Adrenal gland (tissue), 9 donors: ENCODE measurements at regions not wholly inside any gene's neighbourhood (a gene's known extent, or its start where the extent isn't known, plus 50 kb on each side); places are given as distances from the start of the nearest gene placed in this dataset.

Experiments
- DNase-seq, 7 donors: peaks; one replicate each; pipeline ENCODE4 v3.0.0-alpha.2; 2019 to 2020
- H3K27ac ChIP-seq, 5 donors: fragments of 200-600 bp; sonication (generic) in 4 of 5; 1 replicate in 3 of 5; 2 replicates in 2 of 5; pipeline versions ENCODE4 v1.5.1 to v1.8.0; 2016 to 2020; ENCODE audit warnings: mild to moderate bottlenecking in 1 of 5
- H3K27me3 ChIP-seq: fragments of 200-600 bp; 2 replicates; pipeline ENCODE4 v1.8.0; 2021
- H3K36me3 ChIP-seq, 2 donors: fragments of 200-600 bp; replicated peaks in 1 of 2; 1 replicate in 1 of 2; 2 replicates in 1 of 2; pipeline versions ENCODE4 v1.5.1 to v1.8.0; 2018 to 2022
- H3K4me1 ChIP-seq, 2 donors: fragments of 200-600 bp; replicated peaks in 1 of 2; 1 replicate in 1 of 2; 2 replicates in 1 of 2; pipeline versions ENCODE4 v1.5.1 to v1.8.0; 2018 to 2021
- H3K4me3 ChIP-seq, 4 donors: fragments of 200-600 bp; sonication (generic) in 3 of 4; one replicate each; pipeline ENCODE4 v1.5.1; 2016 to 2018
- H3K9me3 ChIP-seq, 3 donors: fragments of 200-600 bp; sonication (generic) in 1 of 3; replicated peaks in 1 of 3; 1 replicate in 2 of 3; 2 replicates in 1 of 3; pipeline versions ENCODE4 v1.5.1 to v1.8.0; 2016 to 2021
- CTCF ChIP-seq, 6 experiments: fragments of 450-650 bp in 4 of 6; fragments of 200-600 bp in 2 of 6; sonication (generic) in 1 of 6; IDR thresholded peaks; 1 replicate in 5 of 6; 2 replicates in 1 of 6; pipeline versions ENCODE4 v1.5.1 to v1.8.0; 2016 to 2021; ENCODE audit warnings: antibody characterized with exemption in 6 of 6, mild to moderate bottlenecking in 2 of 6, moderate library complexity in 1 of 6
- POLR2A ChIP-seq, 2 donors: fragments of 450-650 bp; IDR thresholded peaks; one replicate each; pipeline ENCODE4 v1.6.1; 2017; ENCODE audit warnings: antibody characterized with exemption in 2 of 2, mild to moderate bottlenecking in 2 of 2, moderate library complexity in 1 of 2
- WGBS, 4 donors: extraction: QIAGEN DNeasy Blood & Tissue Kit in 2 of 4; methylation state at CpG; one replicate each; pipeline versions ENCODE4 v1.1.5 to v1.1.7; 2013 to 2017; 5-methylcytosine and 5-hydroxymethylcytosine counted together
- intact Hi-C, 2 donors: fragments of 100-400 bp; cut with DNase I; formaldehyde crosslinking; loops; one replicate each; pipeline versions ENCODE4 v1.14.1 to v1.15.0; 2022 to 2023
- donor health status: healthy with polysubstance abuse.
- donor health status: Bipolar disorder and iron deficiency.
- donor health status: DM: yes; HTN: yes; CAD: no.
- donor health status: DM: no; HTN: no; CAD: no.
- donor health status: DM: no; HTN: no; CAD: no.

GRCh38 chr10:123595661-123596060 is 70.5 kb upstream of the GPR26 start:
- no peak for DNase-seq
- 29 to 41% (median 33%) methylated on average over 2 of the region's 2 CpGs for WGBS, 4 donors
- intact Hi-C loops: no loop called here
- Histone ChIP-seq H3K36me3 (no peaks in the 10 kb centered on the region), H3K9me3 (no peaks in the 10 kb centered on the region), H3K27ac (no peak overlapping the region), H3K4me3 (no peak overlapping the region), H3K4me1 (no peaks in the 10 kb centered on the region), H3K27me3 (no peaks in the 10 kb centered on the region)
- TF ChIP-seq POLR2A (IDR thresholded peaks at IDR 0.05) (no peak), CTCF (IDR thresholded peaks at IDR 0.05) (no peak)

- no peaks in the 10 kb centered on the region for H3K27me3 ChIP-seq
- H3K4me1 ChIP-seq: no peaks in the 10 kb centered on the region
- no peak for DNase-seq
- intact Hi-C loops: no loop called here
- H3K36me3 ChIP-seq: no peaks in the 10 kb centered on the region
- no peak overlapping the region for H3K4me3 ChIP-seq
- TF ChIP-seq CTCF (IDR thresholded peaks at IDR 0.05): no peak
- TF ChIP-seq POLR2A (IDR thresholded peaks at IDR 0.05): no peak
- H3K27ac ChIP-seq: no peak overlapping the region
- no peaks in the 10 kb centered on the region for H3K9me3 ChIP-seq
- 67 to 75% (median 74%) methylated on average over 4 of the region's 4 CpGs for WGBS, 4 donors
These were observed 68.5 kb upstream of the GPR26 start for GRCh38 chr10:123597676-123598075.

- no peaks in the 10 kb centered on the region for H3K9me3 ChIP-seq
- no peaks in the 10 kb centered on the region for H3K4me1 ChIP-seq
- no peaks in the 10 kb centered on the region for H3K36me3 ChIP-seq
- no peak overlapping the region for H3K4me3 ChIP-seq
- TF ChIP-seq POLR2A (IDR thresholded peaks at IDR 0.05) (no peak), CTCF (IDR thresholded peaks at IDR 0.05) (no peak)
- WGBS, 4 donors: 71 to 92% (median 79%) methylated on average over 2 to 8 of the region's 8 CpGs
- intact Hi-C loops: no loop called here
- no peak overlapping the region for H3K27ac ChIP-seq
- DNase-seq: no peak
- H3K27me3 ChIP-seq: no peaks in the 10 kb centered on the region
These were observed 66.7 kb upstream of the GPR26 start for GRCh38 chr10:123599366-123599849.

GRCh38 chr10:123600177-123600576 is 66.0 kb upstream of the GPR26 start:
- Histone ChIP-seq H3K4me3 (no peak overlapping the region), H3K27ac (no peak overlapping the region), H3K4me1 (no peaks in the 10 kb centered on the region), H3K9me3 (no peaks in the 10 kb centered on the region), H3K27me3 (peaks cover under 1% of the 10 kb centered on the region), H3K36me3 (no peaks in the 10 kb centered on the region)
- no peak for TF ChIP-seq POLR2A (IDR thresholded peaks at IDR 0.05)
- TF ChIP-seq CTCF (IDR thresholded peaks at IDR 0.05): no peak
- intact Hi-C loops: no loop called here
- no peak for DNase-seq
- WGBS, 4 donors: 75 to 81% (median 80%) methylated on average over 3 of the region's 3 CpGs
